Endothelial cell of umbilical vein (primary cell): ENCODE measurements at regions not wholly inside any gene's neighbourhood (a gene's known extent, or its start where the extent isn't known, plus 50 kb on each side); places are given as distances from the start of the nearest gene placed in this dataset.

ENCODE experiments used
- BruUV-seq: library from RNA; stranded (reverse); fragments of 400-500 nt; replicated peaks from 2 replicates; lab custom pipeline; 2021; lab: Mats Ljungman, UMichigan
- CTCF ChIA-PET: fragments of 300-600, 350-600 bp; sonication (Branson Sonifier 250); formaldehyde crosslinking; loops from one replicate; lab custom pipeline; 2021; ENCODE audit warnings: antibody characterized with exemption, inconsistent platforms; lab: Charles Lee
- POLR2A ChIA-PET: fragments of 300-600, 350-600 bp; sonication (Branson Sonifier 250); formaldehyde crosslinking; loops from one replicate; lab custom pipeline; 2021; ENCODE audit warnings: antibody characterized with exemption, inconsistent platforms; lab: Charles Lee
- DNase-seq: peaks from one replicate; pipeline ENCODE4 v3.0.0-alpha.2; 2011; ENCODE audit warnings: low read depth, low spot score
- FAIRE-seq: peaks from 2 replicates; lab custom pipeline; 2011; peaks lifted over from hg19 to GRCh38; lab: Jason Lieb, UNC
- H2AFZ ChIP-seq: 2 replicates; pipeline ENCODE4 v1.6.0; 2012; ENCODE audit warnings: low read depth, low read length, control low read depth, inconsistent platforms
- H3K27ac ChIP-seq: 2 replicates; pipeline ENCODE4 v1.5.1; 2011; ENCODE audit warnings: low read depth, mild to moderate bottlenecking, control low read depth, low read length, moderate library complexity; ENCODE audit not compliant: insufficient read depth
- H3K27me3 ChIP-seq, 2 experiments: 2 replicates each; pipeline versions ENCODE4 v1.6.0 to v1.6.1; 2011; ENCODE audit warnings: low read length in 2 of 2, mixed read lengths in 1 of 2; ENCODE audit not compliant: control insufficient read depth in 2 of 2, insufficient read depth in 2 of 2
- H3K36me3 ChIP-seq, 2 experiments: 2 replicates in 1 of 2; 3 replicates in 1 of 2; pipeline ENCODE4 v1.5.1; 2011; ENCODE audit warnings: low read length in 2 of 2, mild to moderate bottlenecking in 1 of 2, moderate library complexity in 1 of 2; ENCODE audit not compliant: control insufficient read depth in 2 of 2, insufficient read depth in 2 of 2; ENCODE audit errors: extremely low read depth in 1 of 2
- H3K4me1 ChIP-seq: 3 replicates; pipeline ENCODE4 v1.5.1; 2011; ENCODE audit warnings: mild to moderate bottlenecking, low read length; ENCODE audit not compliant: control insufficient read depth, insufficient read depth; ENCODE audit errors: extremely low read depth
- H3K4me2 ChIP-seq: 2 replicates; pipeline ENCODE4 v1.6.1; 2011; ENCODE audit warnings: low read length, control low read depth, mixed read lengths; ENCODE audit not compliant: insufficient read depth
- H3K4me3 ChIP-seq, 3 experiments: fragments of 200-600 bp in 1 of 3; sonication (generic), shearing (Covaris generic) in 1 of 3; replicated peaks in 1 of 3; 2 replicates each; pipeline ENCODE4 v1.5.1; 2011 to 2016; ENCODE audit warnings: control low read depth in 3 of 3, low read length in 3 of 3, mild to moderate bottlenecking in 2 of 3, inconsistent platforms in 1 of 3, low read depth in 1 of 3, moderate library complexity in 1 of 3; ENCODE audit not compliant: insufficient read depth in 1 of 3
- H3K79me2 ChIP-seq: 2 replicates; pipeline ENCODE4 v1.6.0; 2012; ENCODE audit warnings: low read length, inconsistent platforms; ENCODE audit not compliant: control insufficient read depth, insufficient read depth
- H3K9ac ChIP-seq: replicated peaks from 2 replicates; pipeline ENCODE3; 2011; ENCODE audit warnings: low read length, control low read depth; ENCODE audit not compliant: insufficient read depth; ENCODE audit errors: extremely low read depth
- H3K9me1 ChIP-seq: replicated peaks from 3 replicates; pipeline ENCODE4 v1.6.0; 2011; ENCODE audit warnings: mild to moderate bottlenecking, low read length; ENCODE audit not compliant: control insufficient read depth, insufficient read depth; ENCODE audit errors: extremely low read depth
- H3K9me3 ChIP-seq: replicated peaks from 2 replicates; pipeline ENCODE4 v1.5.1; 2012; ENCODE audit warnings: low read length, inconsistent platforms; ENCODE audit not compliant: control insufficient read depth, insufficient read depth
- H4K20me1 ChIP-seq: replicated peaks from 2 replicates; pipeline ENCODE3; 2011; ENCODE audit warnings: mild to moderate bottlenecking, low read length; ENCODE audit not compliant: control insufficient read depth, insufficient read depth; ENCODE audit errors: extremely low read depth
- EZH2 ChIP-seq: IDR thresholded peaks from 2 replicates; pipeline ENCODE4 v1.6.1; 2012; ENCODE audit warnings: borderline replicate concordance, low read depth, mild to moderate bottlenecking, moderate library complexity, low read length, inconsistent platforms; ENCODE audit not compliant: severe bottlenecking
- FOS ChIP-seq: IDR thresholded peaks from 2 replicates; pipeline ENCODE4 v1.6.1; 2011; ENCODE audit warnings: mild to moderate bottlenecking, low read length, moderate library complexity, borderline replicate concordance; ENCODE audit not compliant: insufficient read depth
- GATA2 ChIP-seq: IDR thresholded peaks from 2 replicates; pipeline ENCODE4 v1.7.0; 2011; ENCODE audit warnings: low read depth, mild to moderate bottlenecking, moderate library complexity, mixed read lengths, low read length; ENCODE audit not compliant: insufficient read length, insufficient read depth
- JUN ChIP-seq: IDR thresholded peaks from 2 replicates; pipeline ENCODE4 v1.6.1; 2011; ENCODE audit warnings: borderline replicate concordance, low read depth; ENCODE audit not compliant: insufficient read length, insufficient read depth
- MYC ChIP-seq: IDR thresholded peaks from one replicate; pipeline ENCODE4 v1.6.1; 2011; ENCODE audit warnings: mild to moderate bottlenecking, low read depth, low read length
- POLR2A ChIP-seq: IDR thresholded peaks from 2 replicates; pipeline ENCODE4 v1.6.1; 2012; ENCODE audit warnings: low read depth, mild to moderate bottlenecking, control low read depth, low read length
- POLR2AphosphoS5 ChIP-seq: IDR thresholded peaks from 2 replicates; pipeline ENCODE4 v1.6.1; 2012; ENCODE audit warnings: low read depth, mild to moderate bottlenecking, control low read depth, low read length, moderate library complexity; ENCODE audit not compliant: insufficient read depth
- dilution Hi-C: fragments of 300-500 bp; cut with MboI; formaldehyde crosslinking; loops from one replicate; pipeline ENCODE4 v1.15.0; 2019; ENCODE audit warnings: low sequenced_read_pairs; ENCODE audit not compliant: extremely low pct_ligation_motif_present
- intact Hi-C: fragments of 100-400 bp; cut with micrococcal nuclease; formaldehyde crosslinking; loops from one replicate; pipeline ENCODE4 v1.10.0; 2022
- TF ChIP-seq, protein P1 (sequence below): IDR thresholded peaks from 2 replicates; pipeline ENCODE4 v1.6.1; 2011; ENCODE audit not compliant: insufficient read depth, insufficient read length
- TF ChIP-seq, protein P2 (sequence below), 2 donors: IDR thresholded peaks; 1 replicate in 1 of 2; 2 replicates in 1 of 2; pipeline ENCODE4 v1.5.1; 2011; ENCODE audit warnings: low read length in 2 of 2, mild to moderate bottlenecking in 2 of 2, moderate library complexity in 2 of 2, control low read depth in 1 of 2, inconsistent platforms in 1 of 2, low read depth in 1 of 2; ENCODE audit not compliant: insufficient read depth in 1 of 2; ENCODE audit errors: extremely low read depth in 1 of 2

DNA sequence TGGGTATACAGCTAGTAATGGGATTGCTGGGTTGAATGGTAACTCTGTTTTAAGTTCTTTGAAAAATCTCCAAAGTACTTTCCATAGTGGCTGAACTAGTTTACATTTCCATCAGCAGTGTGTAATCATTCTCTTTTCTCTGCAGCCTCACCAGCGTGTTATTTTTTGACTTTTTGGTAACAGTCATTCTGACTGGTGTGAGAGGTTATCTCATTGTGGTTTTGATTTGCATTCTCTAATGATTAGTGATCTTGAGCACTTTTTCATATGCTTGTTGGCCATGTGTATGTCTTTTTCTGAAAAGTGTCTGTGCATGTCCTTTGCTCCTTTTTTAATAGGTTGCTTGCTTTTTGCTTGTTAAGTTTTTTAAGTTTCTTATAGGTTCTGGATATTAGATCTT is 194.2 kb upstream of the PHACTR1 start:
- Histone ChIP-seq H3K9me1 (no peaks in the 10 kb centered on the region), H3K4me3 (no peak overlapping the region), H4K20me1 (no peaks in the 10 kb centered on the region), H3K79me2 (no peaks in the 10 kb centered on the region), H3K9ac (no peak overlapping the region), H3K9me3 (no peaks in the 10 kb centered on the region), H3K27me3 (no peaks in the 10 kb centered on the region), H3K27ac (no peak overlapping the region), H2AFZ (no peak overlapping the region), H3K36me3 (no peaks in the 10 kb centered on the region), H3K4me2 (no peak overlapping the region), H3K4me1 (peaks cover 6% of the 10 kb centered on the region)
- peak; percentile 78 for FAIRE-seq
- intact Hi-C loops, result no loop called here
- ChIA-PET CTCF (interaction anchor here (0.6 to 0.7 kb wide), 2 partner anchors 19 to 80 kb away, joined by 3 read pairs; no protein-coding TSS in a partner anchor), POLR2A (no interaction called here)
- dilution Hi-C loops, result no loop called here
- DNase-seq, result peak; percentile 53
- no TSS peak for BruUV-seq
- peak; percentile 47 for TF ChIP-seq GATA2
- TF ChIP-seq JUN, result peak; percentile 46
- peak; percentile 70 for TF ChIP-seq FOS
- TF ChIP-seq, protein P1, sequence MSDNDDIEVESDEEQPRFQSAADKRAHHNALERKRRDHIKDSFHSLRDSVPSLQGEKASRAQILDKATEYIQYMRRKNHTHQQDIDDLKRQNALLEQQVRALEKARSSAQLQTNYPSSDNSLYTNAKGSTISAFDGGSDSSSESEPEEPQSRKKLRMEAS, result no peak

DNA sequence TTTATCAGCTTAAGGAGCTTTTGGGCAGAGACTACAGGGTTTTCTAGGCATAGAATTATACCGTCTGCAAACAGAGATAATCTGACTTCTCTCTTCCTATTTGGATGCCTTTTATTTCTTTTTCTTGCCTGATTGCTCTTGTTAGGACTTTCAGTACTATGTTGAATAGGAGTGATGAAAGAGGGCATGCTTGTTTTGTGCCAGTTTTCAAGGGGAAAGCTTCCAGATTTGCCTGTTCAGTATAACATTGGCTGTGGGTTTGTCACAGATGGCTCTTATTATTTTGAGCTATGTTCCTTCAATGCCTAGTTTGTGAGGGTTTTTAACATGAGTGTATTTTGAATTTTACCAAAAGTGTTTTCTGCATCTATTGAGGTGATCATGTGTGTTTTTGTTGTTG is 192.8 kb upstream of the PHACTR1 start:
- no peaks in the 10 kb centered on the region for H3K36me3 ChIP-seq
- intact Hi-C loops (no loop called here), dilution Hi-C loops (no loop called here)
- no peak overlapping the region for H3K4me3 ChIP-seq
- no TSS peak for BruUV-seq
- H3K79me2 ChIP-seq, result no peaks in the 10 kb centered on the region
- peaks cover 16% of the 10 kb centered on the region for H3K4me1 ChIP-seq
- no peaks in the 10 kb centered on the region for H3K9me3 ChIP-seq
- H3K9ac ChIP-seq, result no peak overlapping the region
- H3K9me1 ChIP-seq, result no peaks in the 10 kb centered on the region
- no peak overlapping the region for H3K27ac ChIP-seq
- FAIRE-seq (no peak), DNase-seq (no peak)
- no peak overlapping the region for H3K4me2 ChIP-seq
- TF ChIP-seq FOS (no peak), GATA2 (no peak), EZH2 (no peak), MYC (no peak), POLR2AphosphoS5 (no peak), JUN (no peak), POLR2A (no peak)
- TF ChIP-seq, protein P1, result no peak
- TF ChIP-seq, protein P2, sequence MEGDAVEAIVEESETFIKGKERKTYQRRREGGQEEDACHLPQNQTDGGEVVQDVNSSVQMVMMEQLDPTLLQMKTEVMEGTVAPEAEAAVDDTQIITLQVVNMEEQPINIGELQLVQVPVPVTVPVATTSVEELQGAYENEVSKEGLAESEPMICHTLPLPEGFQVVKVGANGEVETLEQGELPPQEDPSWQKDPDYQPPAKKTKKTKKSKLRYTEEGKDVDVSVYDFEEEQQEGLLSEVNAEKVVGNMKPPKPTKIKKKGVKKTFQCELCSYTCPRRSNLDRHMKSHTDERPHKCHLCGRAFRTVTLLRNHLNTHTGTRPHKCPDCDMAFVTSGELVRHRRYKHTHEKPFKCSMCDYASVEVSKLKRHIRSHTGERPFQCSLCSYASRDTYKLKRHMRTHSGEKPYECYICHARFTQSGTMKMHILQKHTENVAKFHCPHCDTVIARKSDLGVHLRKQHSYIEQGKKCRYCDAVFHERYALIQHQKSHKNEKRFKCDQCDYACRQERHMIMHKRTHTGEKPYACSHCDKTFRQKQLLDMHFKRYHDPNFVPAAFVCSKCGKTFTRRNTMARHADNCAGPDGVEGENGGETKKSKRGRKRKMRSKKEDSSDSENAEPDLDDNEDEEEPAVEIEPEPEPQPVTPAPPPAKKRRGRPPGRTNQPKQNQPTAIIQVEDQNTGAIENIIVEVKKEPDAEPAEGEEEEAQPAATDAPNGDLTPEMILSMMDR (IDR thresholded peaks at IDR 0.05; ENCODE audit: extremely low read depth in 1 of 2, insufficient read depth in 1 of 2, low read depth in 1 of 2, low read length in 2 of 2), result no peak
- H4K20me1 ChIP-seq, result no peaks in the 10 kb centered on the region
- POLR2A ChIA-PET, result interaction anchor here (0.7 kb wide), 1 partner anchor 233 kb away, joined by 3 read pairs; the partner anchor contains the start of gene EDN1
- CTCF ChIA-PET, result interaction anchor here (0.6 kb wide), 1 partner anchor 61 kb away, joined by 3 read pairs; no protein-coding TSS in a partner anchor
- no peak overlapping the region for H2AFZ ChIP-seq
- no peaks in the 10 kb centered on the region for H3K27me3 ChIP-seq
